HEK293 (cell line): ENCODE measurements at regions not wholly inside any gene's neighbourhood (a gene's known extent, or its start where the extent isn't known, plus 50 kb on each side); places are given as distances from the start of the nearest gene placed in this dataset.

Experiments
- CTCF ChIA-PET: fragments of 350-600 bp; formaldehyde crosslinking; extraction: SDS; loops from one replicate; lab custom pipeline; 2021; ENCODE audit warnings: antibody characterized with exemption; lab: Yijun Ruan, JAX
- POLR2A ChIA-PET: fragments of 300-600 bp; formaldehyde crosslinking; extraction: SDS; loops from one replicate; lab custom pipeline; 2020; ENCODE audit warnings: antibody characterized with exemption, inconsistent platforms; lab: Yijun Ruan, JAX
- H3K27ac ChIP-seq: fragments of 200-500 bp; sonication (Bioruptor generic); 2 replicates; pipeline ENCODE4 v1.5.1; 2014; ENCODE audit warnings: low read depth, low read length, control low read depth, inconsistent platforms; ENCODE audit errors: extremely low read depth
- H3K36me3 ChIP-seq, 2 experiments: fragments of 200-500 bp in 1 of 2; sonication (Bioruptor generic) in 1 of 2; 1 replicate in 1 of 2; 2 replicates in 1 of 2; pipeline ENCODE4 v1.5.1; 2014 to 2017; ENCODE audit warnings: inconsistent platforms in 2 of 2, low read length in 2 of 2; ENCODE audit not compliant: control insufficient read depth in 2 of 2, insufficient read depth in 1 of 2
- H3K4me1 ChIP-seq: fragments of 200-500 bp; sonication (Bioruptor generic); 2 replicates; pipeline ENCODE4 v1.5.1; 2014; ENCODE audit warnings: mild to moderate bottlenecking, low read length, inconsistent platforms; ENCODE audit not compliant: control insufficient read depth, insufficient read depth
- H3K4me3 ChIP-seq: 2 replicates; pipeline ENCODE4 v1.5.1; 2011; ENCODE audit warnings: low read depth, mild to moderate bottlenecking, control low read depth, low read length, moderate library complexity
- H3K9me3 ChIP-seq: fragments of 200-500 bp; sonication (Bioruptor generic); 2 replicates; pipeline ENCODE4 v1.5.1; 2014; ENCODE audit warnings: low read depth, low read length, inconsistent platforms; ENCODE audit not compliant: control insufficient read depth, insufficient read depth
- ATF2 ChIP-seq: fragments of 450-650 bp; formaldehyde crosslinking; IDR thresholded peaks from 2 replicates; pipeline ENCODE4 v1.5.1; 2016; ENCODE audit warnings: missing biosample characterization, missing genetic modification characterization, low read depth
- KLF17 ChIP-seq: fragments of 450-650 bp; formaldehyde crosslinking; IDR thresholded peaks from 2 replicates; pipeline ENCODE4 v1.5.1; 2016; ENCODE audit warnings: missing biosample characterization, missing genetic modification characterization
- MYNN ChIP-seq: fragments of 450-650 bp; formaldehyde crosslinking; IDR thresholded peaks from 2 replicates; pipeline ENCODE4 v1.5.1; 2016; ENCODE audit warnings: missing biosample characterization, missing genetic modification characterization, borderline replicate concordance
- PRDM10 ChIP-seq: fragments of 450-650 bp; formaldehyde crosslinking; IDR thresholded peaks from 2 replicates; pipeline ENCODE4 v1.5.1; 2016; ENCODE audit warnings: missing biosample characterization, missing genetic modification characterization
- TRIM28 ChIP-seq: IDR thresholded peaks from 2 replicates; pipeline ENCODE4 v1.6.1; 2011; ENCODE audit warnings: low read length, control low read depth, borderline replicate concordance
- ZBTB10 ChIP-seq: fragments of 450-650 bp; formaldehyde crosslinking; IDR thresholded peaks from 2 replicates; pipeline ENCODE4 v1.5.1; 2016; ENCODE audit warnings: missing biosample characterization, missing genetic modification characterization
- ZBTB20 ChIP-seq: fragments of 450-650 bp; formaldehyde crosslinking; IDR thresholded peaks from 2 replicates; pipeline ENCODE4 v1.5.1; 2016; ENCODE audit warnings: missing biosample characterization, missing genetic modification characterization
- ZNF112 ChIP-seq: fragments of 450-650 bp; formaldehyde crosslinking; IDR thresholded peaks from 2 replicates; pipeline ENCODE4 v1.5.0; 2017; ENCODE audit warnings: missing biosample characterization, missing genetic modification characterization
- ZNF335 ChIP-seq: fragments of 450-650 bp; formaldehyde crosslinking; conservative IDR thresholded peaks from 2 replicates; pipeline ENCODE4 v1.5.1; 2016; ENCODE audit warnings: missing biosample characterization, missing genetic modification characterization
- ZNF433 ChIP-seq: fragments of 450-650 bp; formaldehyde crosslinking; IDR thresholded peaks from 2 replicates; pipeline ENCODE4 v1.5.1; 2016; ENCODE audit warnings: missing biosample characterization, missing genetic modification characterization, low read depth
- ZNF449 ChIP-seq: fragments of 450-650 bp; formaldehyde crosslinking; IDR thresholded peaks from 2 replicates; pipeline ENCODE4 v1.5.1; 2017; ENCODE audit warnings: missing biosample characterization, mild to moderate bottlenecking, missing genetic modification characterization, moderate library complexity
- ZNF580 ChIP-seq: fragments of 450-650 bp; formaldehyde crosslinking; IDR thresholded peaks from 2 replicates; pipeline ENCODE4 v1.5.1; 2016; ENCODE audit warnings: missing biosample characterization, missing genetic modification characterization
- ZNF610 ChIP-seq: fragments of 450-650 bp; formaldehyde crosslinking; IDR thresholded peaks from 2 replicates; pipeline ENCODE4 v1.5.1; 2016; ENCODE audit warnings: missing biosample characterization, missing genetic modification characterization, borderline replicate concordance
- ZNF658 ChIP-seq: fragments of 450-650 bp; formaldehyde crosslinking; IDR thresholded peaks from 2 replicates; pipeline ENCODE4; 2016; ENCODE audit warnings: missing biosample characterization, missing genetic modification characterization
- ZNF837 ChIP-seq: fragments of 450-650 bp; formaldehyde crosslinking; IDR thresholded peaks from 2 replicates; pipeline ENCODE4 v1.5.1; 2016; ENCODE audit warnings: missing biosample characterization, missing genetic modification characterization
- ZNF843 ChIP-seq: fragments of 450-650 bp; formaldehyde crosslinking; IDR thresholded peaks from 2 replicates; pipeline ENCODE4 v1.5.1; 2016; ENCODE audit warnings: missing biosample characterization, missing genetic modification characterization

GRCh38 chr10:44011603-44011981, 362.9 kb upstream of the ZNF32 start:
- H3K9me3 ChIP-seq, result no peaks in the 10 kb centered on the region
- H3K4me1 ChIP-seq, result no peaks in the 10 kb centered on the region; the same call in 1 of the 2 replicates
- no peak for TF ChIP-seq MYNN (tag by site-specific recombination)
- no peak for TF ChIP-seq ZNF449 (tag by site-specific recombination)
- TF ChIP-seq ZNF843 (tag by site-specific recombination), result no peak
- no peak for TF ChIP-seq ZNF658
- no peak for TF ChIP-seq ZNF610 (tag by site-specific recombination)
- TF ChIP-seq ZNF112 (tag by site-specific recombination), result no peak
- no peak for TF ChIP-seq ZNF335 (tag by site-specific recombination)
- TF ChIP-seq ZNF433, result no peak
- TF ChIP-seq, all 188 proteins: peak for 0
- Histone ChIP-seq H3K27ac (no peak overlapping the region), H3K4me3 (no peak overlapping the region), H3K36me3 (no peaks in the 10 kb centered on the region)
- CTCF ChIA-PET, result interaction anchor here (0.6 kb wide), 1 partner anchor 345 kb away, joined by 3 read pairs; no protein-coding TSS in a partner anchor
- POLR2A ChIA-PET, result no interaction called here

- Histone ChIP-seq H3K9me3 (no peaks in the 10 kb centered on the region), H3K4me3 (no peak overlapping the region), H3K36me3 (no peaks in the 10 kb centered on the region), H3K27ac (no peak overlapping the region), H3K4me1 (no peaks in the 10 kb centered on the region; the same call in 1 of the 2 replicates)
- CTCF ChIA-PET, result interaction anchor here (0.7 kb wide), 2 partner anchors 9 to 10 kb away, joined by 3 read pairs; no protein-coding TSS in a partner anchor
- POLR2A ChIA-PET, result no interaction called here
- TF ChIP-seq PRDM10 (tag by site-specific recombination), result peak; percentile 55
- no peak for TF ChIP-seq TRIM28
- TF ChIP-seq KLF17 (tag by site-specific recombination), result no peak
- no peak for TF ChIP-seq ZNF837 (tag by site-specific recombination)
- TF ChIP-seq ZBTB20 (tag by site-specific recombination), result no peak
- TF ChIP-seq ZBTB10, result no peak
- 0 out of 2 replicates have a peak, but pooled peaks have one; percentile 19 for TF ChIP-seq ATF2
- TF ChIP-seq ZNF580 (tag by site-specific recombination), result no peak
Observed at GRCh38 chr10:44010873-44011602, 362.4 kb upstream of the ZNF32 start.
